ENCODE measurements at regions not wholly inside any gene's neighbourhood (a gene's known extent, or its start where the extent isn't known, plus 50 kb on each side); places are given as distances from the start of the nearest gene placed in this dataset.
A peak's percentile ranks its signal among the peaks of the same experiment; 100 is the strongest.
"Not testable (repeated sequence)": the region's sequence is repeated elsewhere in the genome, so short reads cannot be mapped to it uniquely, and the experiment has no call there.

GRCh38 chr4:79659308-79659870 lies 251.4 kb upstream of the GK2 start:
- DNase-seq: not testable (repeated sequence)

GRCh38 chr4:79657379-79657778 lies 249.4 kb upstream of the GK2 start:
- no peak for DNase-seq

- DNase-seq: no peak
Observed at GRCh38 chr4:79653871-79654270, 245.8 kb upstream of the GK2 start.

GRCh38 chr4:79652738-79653137 lies 244.7 kb upstream of the GK2 start:
- no peak for DNase-seq

- no peak for DNase-seq
Observed at GRCh38 chr4:79652232-79652631, 244.2 kb upstream of the GK2 start.

- DNase-seq: no peak
Observed at GRCh38 chr4:79651456-79651855, 243.4 kb upstream of the GK2 start.

- DNase-seq: no peak
Observed at GRCh38 chr4:79650794-79651431, 242.9 kb upstream of the GK2 start.

- DNase-seq: no peak
Observed at GRCh38 chr4:79650217-79650616, 242.2 kb upstream of the GK2 start.

- DNase-seq: no peak
Observed at GRCh38 chr4:79645942-79646341, 237.9 kb upstream of the GK2 start.

GRCh38 chr4:79638735-79639134 lies 230.7 kb upstream of the GK2 start:
- no peak for DNase-seq

GRCh38 chr4:79636991-79637390 lies 229.0 kb upstream of the GK2 start:
- no peak for DNase-seq

GRCh38 chr4:79634111-79634510 lies 226.1 kb upstream of the GK2 start:
- DNase-seq: no peak

GRCh38 chr4:79632114-79632513 lies 224.1 kb upstream of the GK2 start:
- no peak for DNase-seq

- no peak for DNase-seq
Observed at GRCh38 chr4:79626611-79627010, 218.6 kb upstream of the GK2 start.

GRCh38 chr4:79626101-79626500 lies 218.1 kb upstream of the GK2 start:
- no peak for DNase-seq

- no peak for DNase-seq
Observed at GRCh38 chr4:79625361-79625760, 217.3 kb upstream of the GK2 start.

- peak; percentile 1 for DNase-seq
Observed at GRCh38 chr4:79623021-79623870, 215.2 kb upstream of the GK2 start.

GRCh38 chr4:79621061-79621460 lies 213.0 kb upstream of the GK2 start:
- DNase-seq: no peak

GRCh38 chr4:79620617-79621016 lies 212.6 kb upstream of the GK2 start:
- no peak for DNase-seq

- no peak for DNase-seq
Observed at GRCh38 chr4:79613269-79613935, 205.4 kb upstream of the GK2 start.

GRCh38 chr4:79611026-79611425 lies 203.0 kb upstream of the GK2 start:
- DNase-seq: no peak

- DNase-seq: no peak
Observed at GRCh38 chr4:79609817-79610216, 201.8 kb upstream of the GK2 start.

- DNase-seq: no peak
Observed at GRCh38 chr4:79607979-79608378, 200.0 kb upstream of the GK2 start.

GRCh38 chr4:79604152-79604551 lies 196.1 kb upstream of the GK2 start:
- DNase-seq: no peak

Data from NCI-H1092 (cell line).